ENCODE measurements at regions not wholly inside any gene's neighbourhood (a gene's known extent, or its start where the extent isn't known, plus 50 kb on each side); places are given as distances from the start of the nearest gene placed in this dataset.

GRCh38 chr21:20647607-20648006 lies 350.6 kb upstream of the NCAM2 start:
- DNase-seq: no peak
- Histone ChIP-seq H3K9me3 (no peaks in the 10 kb centered on the region), H3K4me3 (no peak overlapping the region), H3K4me1 (no peaks in the 10 kb centered on the region), H3K27me3 (no peaks in the 10 kb centered on the region), H3K36me3 (ENCODE audit: low read depth, missing control alignments) (no peaks in the 10 kb centered on the region), H3K27ac (no peak overlapping the region)
- TF ChIP-seq POLR2A (IDR thresholded peaks at IDR 0.05): no peak
- no peak for TF ChIP-seq CTCF (IDR thresholded peaks at IDR 0.05)
- intact Hi-C loops (cut with DNase I; ENCODE audit: low total_unique reads): no loop called here
- WGBS, 2 donors: 70 to 73% methylated on average over 1 of the region's 1 CpG

- intact Hi-C loops (cut with DNase I; ENCODE audit: low total_unique reads): no loop called here
- Histone ChIP-seq H3K4me1 (no peaks in the 10 kb centered on the region), H3K36me3 (ENCODE audit: low read depth, missing control alignments) (no peaks in the 10 kb centered on the region), H3K27ac (no peak overlapping the region), H3K27me3 (no peaks in the 10 kb centered on the region), H3K4me3 (no peak overlapping the region), H3K9me3 (no peaks in the 10 kb centered on the region)
- TF ChIP-seq POLR2A (IDR thresholded peaks at IDR 0.05) (no peak), CTCF (IDR thresholded peaks at IDR 0.05) (no peak)
- 89 to 90% methylated on average over 5 of the region's 5 CpGs for WGBS, 2 donors
- no peak for DNase-seq
These were observed 349.0 kb upstream of the NCAM2 start for GRCh38 chr21:20649231-20649630.

- no peak for TF ChIP-seq CTCF (IDR thresholded peaks at IDR 0.05)
- TF ChIP-seq POLR2A (IDR thresholded peaks at IDR 0.05): no peak
- 89 to 92% methylated on average over 4 of the region's 4 CpGs for WGBS, 2 donors
- intact Hi-C loops (cut with DNase I; ENCODE audit: low total_unique reads): no loop called here
- Histone ChIP-seq H3K27me3 (no peaks in the 10 kb centered on the region), H3K4me1 (no peaks in the 10 kb centered on the region), H3K4me3 (no peak overlapping the region), H3K36me3 (ENCODE audit: low read depth, missing control alignments) (no peaks in the 10 kb centered on the region), H3K27ac (no peak overlapping the region), H3K9me3 (no peaks in the 10 kb centered on the region)
- DNase-seq: no peak
These were observed 345.4 kb upstream of the NCAM2 start for GRCh38 chr21:20652846-20653245.

- intact Hi-C loops (cut with DNase I; ENCODE audit: low total_unique reads): no loop called here
- H3K27me3 ChIP-seq: no peaks in the 10 kb centered on the region
- H3K4me1 ChIP-seq: no peaks in the 10 kb centered on the region
- 60 to 72% methylated on average over 4 of the region's 4 CpGs for WGBS, 2 donors
- H3K36me3 ChIP-seq (ENCODE audit: low read depth, missing control alignments): no peaks in the 10 kb centered on the region
- no peaks in the 10 kb centered on the region for H3K9me3 ChIP-seq
- no peak for TF ChIP-seq POLR2A (IDR thresholded peaks at IDR 0.05)
- TF ChIP-seq CTCF (IDR thresholded peaks at IDR 0.05): no peak
- no peak for DNase-seq
- no peak overlapping the region for H3K4me3 ChIP-seq
- no peak overlapping the region for H3K27ac ChIP-seq
These were observed 337.0 kb upstream of the NCAM2 start for GRCh38 chr21:20661246-20661645.

- TF ChIP-seq CTCF (IDR thresholded peaks at IDR 0.05): no peak
- TF ChIP-seq POLR2A (IDR thresholded peaks at IDR 0.05): no peak
- Histone ChIP-seq H3K4me3 (no peak overlapping the region), H3K27ac (no peak overlapping the region), H3K4me1 (no peaks in the 10 kb centered on the region), H3K27me3 (no peaks in the 10 kb centered on the region), H3K36me3 (ENCODE audit: low read depth, missing control alignments) (no peaks in the 10 kb centered on the region), H3K9me3 (no peaks in the 10 kb centered on the region)
- intact Hi-C loops (cut with DNase I; ENCODE audit: low total_unique reads): no loop called here
- no peak for DNase-seq
These were observed 336.3 kb upstream of the NCAM2 start for GRCh38 chr21:20661745-20662422.
